Upper lobe of left lung (tissue), 4 donors: ENCODE measurements at regions not wholly inside any gene's neighbourhood (a gene's known extent, or its start where the extent isn't known, plus 50 kb on each side); places are given as distances from the start of the nearest gene placed in this dataset.

Experiments
- POLR2A ChIP-seq, 4 donors: fragments of 450-650 bp; IDR thresholded peaks; one replicate each; pipeline ENCODE4 v1.5.1; 2016 to 2017; ENCODE audit warnings: antibody characterized with exemption in 4 of 4, mild to moderate bottlenecking in 2 of 4
- TF ChIP-seq, protein P1 (sequence below), 6 experiments: fragments of 450-650 bp in 4 of 6; fragments of 200-600 bp in 2 of 6; sonication (generic) in 2 of 6; IDR thresholded peaks; one replicate each; pipeline ENCODE4 v1.5.1; 2016 to 2019; ENCODE audit warnings: antibody characterized with exemption in 6 of 6

DNA sequence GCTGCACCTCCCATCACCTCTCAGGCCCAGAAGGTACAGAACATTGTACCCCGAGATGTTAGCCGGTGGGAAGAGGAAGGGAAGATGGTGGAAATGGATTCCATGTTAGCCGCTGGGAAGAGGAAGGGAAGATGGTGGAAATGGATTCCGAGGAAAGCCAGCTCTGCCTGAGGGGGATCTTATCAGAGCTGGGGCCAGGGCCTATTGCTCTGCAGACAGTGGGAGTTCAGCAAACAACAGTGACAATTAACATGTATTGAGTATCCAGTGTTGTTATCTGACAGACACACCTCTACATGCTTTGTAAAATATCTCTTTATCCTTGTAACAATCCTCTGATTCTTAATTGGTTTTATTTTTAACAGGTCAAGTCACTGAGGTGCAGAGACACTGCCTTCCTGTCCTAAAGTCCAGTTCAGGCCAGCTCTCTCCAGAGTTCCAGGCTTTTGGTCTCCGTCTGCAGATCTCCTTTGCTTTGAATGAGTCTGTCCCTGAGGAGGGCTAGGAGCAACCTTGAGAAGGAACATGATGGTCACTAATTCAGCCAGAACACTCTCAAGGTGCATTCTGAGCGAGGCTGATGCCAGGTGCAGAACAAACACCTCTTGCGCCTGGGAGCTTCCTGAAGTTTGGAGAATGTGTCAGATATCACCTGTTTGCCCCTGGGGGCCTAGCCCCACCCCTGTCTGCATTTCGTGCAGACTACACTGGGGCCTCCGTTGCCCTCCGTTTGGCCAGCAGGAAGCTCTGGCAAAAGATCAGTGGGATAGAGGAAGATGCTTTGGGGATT lies 82.4 kb upstream of the PODXL start:
- TF ChIP-seq, protein P1, sequence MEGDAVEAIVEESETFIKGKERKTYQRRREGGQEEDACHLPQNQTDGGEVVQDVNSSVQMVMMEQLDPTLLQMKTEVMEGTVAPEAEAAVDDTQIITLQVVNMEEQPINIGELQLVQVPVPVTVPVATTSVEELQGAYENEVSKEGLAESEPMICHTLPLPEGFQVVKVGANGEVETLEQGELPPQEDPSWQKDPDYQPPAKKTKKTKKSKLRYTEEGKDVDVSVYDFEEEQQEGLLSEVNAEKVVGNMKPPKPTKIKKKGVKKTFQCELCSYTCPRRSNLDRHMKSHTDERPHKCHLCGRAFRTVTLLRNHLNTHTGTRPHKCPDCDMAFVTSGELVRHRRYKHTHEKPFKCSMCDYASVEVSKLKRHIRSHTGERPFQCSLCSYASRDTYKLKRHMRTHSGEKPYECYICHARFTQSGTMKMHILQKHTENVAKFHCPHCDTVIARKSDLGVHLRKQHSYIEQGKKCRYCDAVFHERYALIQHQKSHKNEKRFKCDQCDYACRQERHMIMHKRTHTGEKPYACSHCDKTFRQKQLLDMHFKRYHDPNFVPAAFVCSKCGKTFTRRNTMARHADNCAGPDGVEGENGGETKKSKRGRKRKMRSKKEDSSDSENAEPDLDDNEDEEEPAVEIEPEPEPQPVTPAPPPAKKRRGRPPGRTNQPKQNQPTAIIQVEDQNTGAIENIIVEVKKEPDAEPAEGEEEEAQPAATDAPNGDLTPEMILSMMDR (IDR thresholded peaks at IDR 0.05): no peak
- no peak for TF ChIP-seq POLR2A (IDR thresholded peaks at IDR 0.05)
